Lung (tissue), 11 donors: ENCODE measurements at regions not wholly inside any gene's neighbourhood (a gene's known extent, or its start where the extent isn't known, plus 50 kb on each side); places are given as distances from the start of the nearest gene placed in this dataset.

Experiments used
- ATAC-seq: fragments of 200-7000 bp; cut with Tn5 transposase; one replicate; pipeline ENCODE4 v1.9.1; 2020; ENCODE audit warnings: moderate number of reproducible peaks; ENCODE audit not compliant: insufficient read depth, low FRiP score
- DNase-seq, 3 donors: peaks; one replicate each; pipeline ENCODE4 v3.0.0-alpha.2; 2013 to 2017
- H3K27ac ChIP-seq, 2 donors: one replicate each; pipeline ENCODE4 v1.5.1; 2013; ENCODE audit warnings: mild to moderate bottlenecking in 2 of 2, moderate library complexity in 2 of 2, control low read depth in 1 of 2, inconsistent platforms in 1 of 2, low read depth in 1 of 2, low read length in 1 of 2
- H3K27me3 ChIP-seq, 3 donors: one replicate each; pipeline ENCODE4 v1.5.1; 2013; ENCODE audit warnings: low read length in 2 of 3; ENCODE audit not compliant: control insufficient read depth in 3 of 3, insufficient read depth in 3 of 3
- H3K36me3 ChIP-seq, 4 donors: one replicate each; pipeline ENCODE4 v1.5.1; 2013; ENCODE audit warnings: low read length in 4 of 4, mild to moderate bottlenecking in 1 of 4, moderate library complexity in 1 of 4; ENCODE audit not compliant: control insufficient read depth in 4 of 4, insufficient read depth in 4 of 4
- H3K4me1 ChIP-seq, 5 donors: one replicate each; pipeline ENCODE4 v1.5.1; 2013; ENCODE audit warnings: low read length in 5 of 5, mild to moderate bottlenecking in 2 of 5, moderate library complexity in 1 of 5; ENCODE audit not compliant: control insufficient read depth in 5 of 5, insufficient read depth in 5 of 5
- H3K4me3 ChIP-seq: one replicate; pipeline ENCODE4 v1.5.1; 2013; ENCODE audit warnings: mild to moderate bottlenecking, control low read depth, moderate library complexity
- H3K9ac ChIP-seq, 2 donors: one replicate each; pipeline ENCODE4 v1.5.1; 2013; ENCODE audit warnings: low read length in 2 of 2, control low read depth in 1 of 2; ENCODE audit not compliant: insufficient read depth in 1 of 2
- H3K9me3 ChIP-seq, 4 donors: one replicate each; pipeline ENCODE4 v1.5.1; 2013; ENCODE audit warnings: low read length in 3 of 4, mild to moderate bottlenecking in 1 of 4, moderate library complexity in 1 of 4; ENCODE audit not compliant: control insufficient read depth in 4 of 4, insufficient read depth in 3 of 4
- CTCF ChIP-seq: IDR thresholded peaks from 2 replicates; pipeline ENCODE4 v1.5.1; 2012; ENCODE audit warnings: mild to moderate bottlenecking; ENCODE audit errors: control extremely low read depth, extremely low read depth
- WGBS, 2 donors: extraction: QIAGEN DNeasy Blood & Tissue Kit; methylation state at CpG; one replicate each; pipeline ENCODE4 v1.1.7; 2013; 5-methylcytosine and 5-hydroxymethylcytosine counted together
- donor health status: control.
- donor health status: control.
- donor health status: Bipolar disorder and iron deficiency.
- donor health status: healthy.
- donor health status: DM: yes; HTN: yes; CAD: no.

GRCh38 chr12:92987362-92987761 lies 58.3 kb upstream of the EEA1 start:
- DNase-seq (peak; percentile 29 to 90 (median 90)), ATAC-seq (peak; percentile 70)
- Histone ChIP-seq H3K27ac (peak overlapping the region; percentile 28 to 80), H3K9me3 (no peaks in the 10 kb centered on the region), H3K9ac (peak overlapping the region in 1 of 2 donors; percentile 44), H3K27me3 (no peaks in the 10 kb centered on the region), H3K36me3 (no peaks in the 10 kb centered on the region), H3K4me3 (no peak overlapping the region), H3K4me1 (peaks cover 0 to 7% (median 4%) of the 10 kb centered on the region in 5 donors)
- 4 to 6% methylated on average over 3 of the region's 3 CpGs for WGBS, 2 donors
- TF ChIP-seq CTCF, result peak; percentile 48

DNA sequence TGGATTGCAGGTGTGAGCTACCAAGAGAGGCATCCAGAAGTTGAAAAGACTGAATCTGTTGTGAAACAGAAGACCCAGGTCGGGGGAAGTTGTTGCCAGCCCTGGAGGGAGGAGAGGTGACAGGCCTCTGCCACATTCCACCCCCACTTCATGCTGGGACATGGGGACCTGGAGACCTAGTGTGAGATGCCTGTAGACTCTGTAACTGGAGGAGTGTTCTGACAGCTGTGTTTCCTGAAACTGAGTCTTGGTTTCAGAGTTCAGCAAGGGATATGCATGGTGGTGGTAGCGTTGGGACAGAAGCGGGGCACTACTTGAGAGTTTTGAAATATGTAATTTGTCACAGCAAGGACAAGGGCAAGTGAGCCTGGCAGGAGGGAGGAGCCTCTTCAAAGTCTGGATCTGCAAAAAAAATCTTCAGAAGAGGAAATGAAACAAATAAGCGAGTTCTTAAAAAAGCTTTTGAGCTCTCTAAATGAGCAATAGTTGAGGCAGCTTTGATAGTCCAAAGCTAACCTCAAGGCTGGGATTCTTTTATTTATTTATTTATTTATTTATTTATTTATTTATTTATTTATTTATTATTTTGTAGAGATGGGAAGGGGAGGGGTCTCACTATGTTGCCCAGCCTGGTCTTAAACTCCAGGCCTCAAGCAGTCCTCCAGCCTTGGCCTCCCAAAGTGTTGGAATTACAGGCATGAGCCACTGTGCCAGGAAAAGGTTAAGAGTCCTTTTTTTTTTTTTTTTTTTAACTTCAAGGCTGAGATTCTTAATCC lies 58.9 kb upstream of the EEA1 start:
- Histone ChIP-seq H3K36me3 (no peaks in the 10 kb centered on the region), H3K27ac (peak overlapping the region; percentile 42 to 80), H3K4me3 (no peak overlapping the region), H3K9ac (peak overlapping the region in 1 of 2 donors; percentile 44), H3K4me1 (peaks cover 0 to 7% (median 4%) of the 10 kb centered on the region in 5 donors), H3K9me3 (peaks cover 0 to 1% (median 0%) of the 10 kb centered on the region in 4 donors), H3K27me3 (no peaks in the 10 kb centered on the region)
- TF ChIP-seq CTCF, result no peak
- DNase-seq (peak; percentile 20 to 25 (median 22)), ATAC-seq (peak; percentile 86)
- 28 to 31% methylated on average over 4 of the region's 4 CpGs for WGBS, 2 donors

DNA sequence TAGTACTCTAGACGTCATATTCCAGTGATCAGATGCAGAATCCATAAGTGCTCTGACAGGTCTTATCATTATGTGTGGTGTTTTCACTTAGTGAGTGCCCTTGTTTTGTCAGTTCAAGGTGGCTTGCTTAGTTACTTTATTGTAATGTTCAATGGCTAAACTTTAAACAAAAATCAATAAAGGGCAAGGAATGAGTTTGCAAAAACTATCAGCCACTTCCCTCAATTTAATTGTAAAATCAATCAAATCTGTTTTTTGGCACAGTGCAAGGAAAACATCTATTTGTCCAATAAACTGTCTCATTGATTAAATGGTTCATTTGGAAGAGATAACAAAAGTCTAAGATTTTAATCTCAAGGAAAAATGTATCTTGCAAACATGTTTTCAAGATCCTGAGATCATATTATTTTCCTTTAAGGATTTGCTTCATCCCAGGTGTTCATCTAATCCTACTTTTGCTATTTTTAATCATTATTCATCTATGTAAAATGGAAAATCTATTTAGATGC lies 59.6 kb upstream of the EEA1 start:
- WGBS, 2 donors, result 45 to 78% methylated on average over 1 of the region's 1 CpG
- no peaks in the 10 kb centered on the region for H3K27me3 ChIP-seq
- no peak overlapping the region for H3K9ac ChIP-seq
- peaks cover 0 to 2% (median 0%) of the 10 kb centered on the region in 4 donors for H3K9me3 ChIP-seq
- no peaks in the 10 kb centered on the region for H3K36me3 ChIP-seq
- ATAC-seq (no peak), DNase-seq (no peak)
- peaks cover 0 to 7% (median 4%) of the 10 kb centered on the region in 5 donors for H3K4me1 ChIP-seq
- no peak overlapping the region for H3K4me3 ChIP-seq
- no peak for TF ChIP-seq CTCF
- peak overlapping the region in 1 of 2 donors; percentile 42 for H3K27ac ChIP-seq
